HEK293T (cell line): ENCODE measurements at regions not wholly inside any gene's neighbourhood (a gene's known extent, or its start where the extent isn't known, plus 50 kb on each side); places are given as distances from the start of the nearest gene placed in this dataset.

Source experiments
- BHLHE40 ChIP-seq: fragments of 450-650 bp; IDR thresholded peaks from 2 replicates; pipeline ENCODE4 v1.6.1; 2016; ENCODE audit warnings: mild to moderate bottlenecking, moderate library complexity, borderline replicate concordance
- ELF4 ChIP-seq: fragments of 450-650 bp; IDR thresholded peaks from 2 replicates; pipeline ENCODE4 v1.6.1; 2017; ENCODE audit warnings: antibody characterized with exemption
- FOXA1 ChIP-seq: fragments of 450-650 bp; IDR thresholded peaks from 2 replicates; pipeline ENCODE4 v1.6.1; 2016; ENCODE audit warnings: mild to moderate bottlenecking
- FOXK2 ChIP-seq: fragments of 450-650 bp; IDR thresholded peaks from 2 replicates; pipeline ENCODE4 v1.6.1; 2016; ENCODE audit warnings: mild to moderate bottlenecking
- L3MBTL2 ChIP-seq: fragments of 450-650 bp; conservative IDR thresholded peaks from 2 replicates; pipeline ENCODE4 v1.6.1; 2016; ENCODE audit warnings: mild to moderate bottlenecking
- LEF1 ChIP-seq: fragments of 450-650 bp; IDR thresholded peaks from 2 replicates; pipeline ENCODE4 v1.6.1; 2017; ENCODE audit warnings: mild to moderate bottlenecking, borderline replicate concordance
- NFRKB ChIP-seq: fragments of 450-650 bp; IDR thresholded peaks from 2 replicates; pipeline ENCODE4 v1.6.1; 2016; ENCODE audit warnings: mild to moderate bottlenecking, moderate library complexity
- PKNOX1 ChIP-seq: fragments of 450-650 bp; IDR thresholded peaks from 2 replicates; pipeline ENCODE4 v1.6.1; 2016
- SP1 ChIP-seq: fragments of 450-650 bp; IDR thresholded peaks from 2 replicates; pipeline ENCODE4 v1.6.1; 2017
- SUZ12 ChIP-seq: fragments of 450-650 bp; IDR thresholded peaks from 2 replicates; pipeline ENCODE4 v1.6.1; 2016; ENCODE audit warnings: mild to moderate bottlenecking
- TARDBP ChIP-seq: fragments of 450-650 bp; IDR thresholded peaks from 2 replicates; pipeline ENCODE4 v1.6.1; 2016
- ZNF384 ChIP-seq: fragments of 450-650 bp; IDR thresholded peaks from 2 replicates; pipeline ENCODE4 v1.6.1; 2016

DNA sequence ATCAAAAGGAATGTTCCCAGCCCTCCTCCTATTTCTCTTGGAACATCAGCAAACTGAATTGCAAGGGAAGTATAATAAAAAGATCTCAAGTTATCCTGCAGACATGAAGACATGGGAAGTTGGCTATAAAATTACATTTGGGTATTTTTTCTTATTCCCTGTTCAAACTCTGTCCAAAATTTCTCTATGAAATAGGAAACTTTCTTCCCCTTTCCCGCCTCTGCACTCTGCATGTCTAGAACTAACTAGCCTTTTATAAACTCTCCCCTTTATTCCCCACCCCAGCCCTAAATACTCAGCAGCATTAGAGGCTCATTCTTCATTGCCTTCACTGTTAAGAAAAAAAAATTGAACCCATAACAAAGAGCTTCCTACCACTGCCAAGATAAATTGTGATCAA, 126.7 kb upstream of the EDNRA start:
- TF ChIP-seq TARDBP (no peak), PKNOX1 (no peak), ZNF384 (no peak), BHLHE40 (no peak), FOXA1 (no peak), SP1 (no peak), ELF4 (no peak), L3MBTL2 (no peak), FOXK2 (no peak), SUZ12 (no peak), NFRKB (no peak), LEF1 (no peak)
